ENCODE measurements at regions not wholly inside any gene's neighbourhood (a gene's known extent, or its start where the extent isn't known, plus 50 kb on each side); places are given as distances from the start of the nearest gene placed in this dataset.

DNA sequence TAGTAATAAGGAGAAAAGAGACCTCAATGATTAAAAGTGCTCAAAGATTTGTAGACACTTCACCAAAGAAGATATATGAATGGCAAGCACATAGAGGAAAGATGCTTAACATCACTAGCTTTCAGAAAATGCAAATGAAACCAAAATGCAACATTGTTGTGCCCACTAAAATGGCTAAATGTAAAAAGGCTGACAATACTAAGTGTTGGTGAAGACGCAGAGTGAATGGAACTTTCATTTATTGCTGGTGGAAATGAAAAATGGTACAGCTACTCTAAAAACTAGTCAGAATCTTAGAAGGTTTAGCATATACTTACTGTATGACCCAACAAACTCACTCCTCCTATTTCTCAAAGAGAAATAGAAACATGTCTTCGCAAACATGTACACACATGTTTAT lies 212.9 kb upstream of the PITRM1 start:
- no peak for TF ChIP-seq POLR2A (IDR thresholded peaks at IDR 0.05; ENCODE audit: extremely low read depth, insufficient read length)
- TF ChIP-seq, protein P1, sequence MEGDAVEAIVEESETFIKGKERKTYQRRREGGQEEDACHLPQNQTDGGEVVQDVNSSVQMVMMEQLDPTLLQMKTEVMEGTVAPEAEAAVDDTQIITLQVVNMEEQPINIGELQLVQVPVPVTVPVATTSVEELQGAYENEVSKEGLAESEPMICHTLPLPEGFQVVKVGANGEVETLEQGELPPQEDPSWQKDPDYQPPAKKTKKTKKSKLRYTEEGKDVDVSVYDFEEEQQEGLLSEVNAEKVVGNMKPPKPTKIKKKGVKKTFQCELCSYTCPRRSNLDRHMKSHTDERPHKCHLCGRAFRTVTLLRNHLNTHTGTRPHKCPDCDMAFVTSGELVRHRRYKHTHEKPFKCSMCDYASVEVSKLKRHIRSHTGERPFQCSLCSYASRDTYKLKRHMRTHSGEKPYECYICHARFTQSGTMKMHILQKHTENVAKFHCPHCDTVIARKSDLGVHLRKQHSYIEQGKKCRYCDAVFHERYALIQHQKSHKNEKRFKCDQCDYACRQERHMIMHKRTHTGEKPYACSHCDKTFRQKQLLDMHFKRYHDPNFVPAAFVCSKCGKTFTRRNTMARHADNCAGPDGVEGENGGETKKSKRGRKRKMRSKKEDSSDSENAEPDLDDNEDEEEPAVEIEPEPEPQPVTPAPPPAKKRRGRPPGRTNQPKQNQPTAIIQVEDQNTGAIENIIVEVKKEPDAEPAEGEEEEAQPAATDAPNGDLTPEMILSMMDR (IDR thresholded peaks at IDR 0.05; ENCODE audit: low read depth, low read length), result no peak
